ENCODE measurements at regions not wholly inside any gene's neighbourhood (a gene's known extent, or its start where the extent isn't known, plus 50 kb on each side); places are given as distances from the start of the nearest gene placed in this dataset.

- DNase-seq (ENCODE audit: extremely low read depth, low read depth), result no peak
- peak; percentile 1; the same call in 1 of the 2 replicates for TF ChIP-seq CTCF (IDR thresholded peaks at IDR 0.05; ENCODE audit: low read depth, low read length)
Observed at GRCh38 chr11:106288822-106289387, 211.4 kb downstream of the AASDHPPT start.

GRCh38 chr11:106292526-106292925 is 215.1 kb downstream of the AASDHPPT start:
- no peak for DNase-seq (ENCODE audit: extremely low read depth, low read depth)
- TF ChIP-seq CTCF (IDR thresholded peaks at IDR 0.05; ENCODE audit: low read depth, low read length), result no peak

- no peak for DNase-seq (ENCODE audit: extremely low read depth, low read depth)
- no peak for TF ChIP-seq CTCF (IDR thresholded peaks at IDR 0.05; ENCODE audit: low read depth, low read length)
Observed at GRCh38 chr11:106295974-106296373, 218.5 kb downstream of the AASDHPPT start.

- DNase-seq (ENCODE audit: extremely low read depth, low read depth), result no peak
- no peak for TF ChIP-seq CTCF (IDR thresholded peaks at IDR 0.05; ENCODE audit: low read depth, low read length)
Observed at GRCh38 chr11:106302416-106302815, 225.0 kb downstream of the AASDHPPT start.

GRCh38 chr11:106304274-106304673 is 226.8 kb downstream of the AASDHPPT start:
- TF ChIP-seq CTCF (IDR thresholded peaks at IDR 0.05; ENCODE audit: low read depth, low read length), result no peak

GRCh38 chr11:106305458-106305857 is 228.0 kb downstream of the AASDHPPT start:
- no peak for DNase-seq (ENCODE audit: extremely low read depth, low read depth)
- TF ChIP-seq CTCF (IDR thresholded peaks at IDR 0.05; ENCODE audit: low read depth, low read length), result no peak

More at GRCh38 chr11:106304274-106304673, 226.8 kb downstream of the AASDHPPT start:
- no peak for DNase-seq (ENCODE audit: extremely low read depth, low read depth)

- TF ChIP-seq CTCF (IDR thresholded peaks at IDR 0.05; ENCODE audit: low read depth, low read length), result peak; percentile 16
- no peak for DNase-seq (ENCODE audit: extremely low read depth, low read depth)
Observed at GRCh38 chr11:106306942-106307341, 229.5 kb downstream of the AASDHPPT start.
